ENCODE measurements at regions not wholly inside any gene's neighbourhood (a gene's known extent, or its start where the extent isn't known, plus 50 kb on each side); places are given as distances from the start of the nearest gene placed in this dataset.

GRCh38 chr9:89888233-89888632 lies 283.4 kb downstream of the GADD45G start:
- TF ChIP-seq CTCF (IDR thresholded peaks at IDR 0.05): no peak

- TF ChIP-seq CTCF (IDR thresholded peaks at IDR 0.05): no peak
Observed at GRCh38 chr9:89888677-89889076, 283.9 kb downstream of the GADD45G start.

- no peak for TF ChIP-seq CTCF (IDR thresholded peaks at IDR 0.05)
Observed at GRCh38 chr9:89889865-89890264, 285.1 kb downstream of the GADD45G start.

GRCh38 chr9:89890326-89890980 lies 285.6 kb downstream of the GADD45G start:
- no peak for TF ChIP-seq CTCF (IDR thresholded peaks at IDR 0.05)

GRCh38 chr9:89891221-89891590 lies 286.4 kb downstream of the GADD45G start:
- TF ChIP-seq CTCF (IDR thresholded peaks at IDR 0.05): no peak

- TF ChIP-seq CTCF (IDR thresholded peaks at IDR 0.05): no peak
Observed at GRCh38 chr9:89891591-89892304, 286.9 kb downstream of the GADD45G start.

- no peak for TF ChIP-seq CTCF (IDR thresholded peaks at IDR 0.05)
Observed at GRCh38 chr9:89892920-89893319, 288.1 kb downstream of the GADD45G start.
